ENCODE measurements at regions not wholly inside any gene's neighbourhood (a gene's known extent, or its start where the extent isn't known, plus 50 kb on each side); places are given as distances from the start of the nearest gene placed in this dataset.

- no peak for TF ChIP-seq POLR2A (IDR thresholded peaks at IDR 0.05; ENCODE audit: low read depth, low read length)
- no peak for TF ChIP-seq POLR2AphosphoS5 (IDR thresholded peaks at IDR 0.05; ENCODE audit: low read depth, low read length)
Observed at GRCh38 chr7:118696879-118697278, 472.4 kb downstream of the ANKRD7 start.

All from GM12892 (cell line).